Common myeloid progenitor, CD34-positive (primary cell): ENCODE measurements at regions not wholly inside any gene's neighbourhood (a gene's known extent, or its start where the extent isn't known, plus 50 kb on each side); places are given as distances from the start of the nearest gene placed in this dataset.

Experiments used
- CTCF ChIA-PET: fragments of 350-600 bp; sonication (Branson Sonifier 250); formaldehyde crosslinking; loops from one replicate; lab custom pipeline; 2021; ENCODE audit warnings: antibody characterized with exemption; lab: Charles Lee
- POLR2A ChIA-PET: fragments of 350-600 bp; sonication (Branson Sonifier 250); formaldehyde crosslinking; loops from one replicate; lab custom pipeline; 2021; ENCODE audit warnings: antibody characterized with exemption; lab: Charles Lee
- DNase-seq, 3 donors: peaks; one replicate each; pipeline versions ENCODE4 v3.0.0 to v3.0.0-alpha.2; 2013
- H3K27ac ChIP-seq, 2 experiments: 1 replicate in 1 of 2; 2 replicates in 1 of 2; pipeline ENCODE4 v1.7.0; 2013; ENCODE audit warnings: inconsistent platforms in 2 of 2, low read length in 2 of 2, mild to moderate bottlenecking in 2 of 2, low read depth in 1 of 2, moderate library complexity in 1 of 2; ENCODE audit not compliant: severe bottlenecking in 2 of 2, insufficient read depth in 1 of 2, poor library complexity in 1 of 2
- H3K27me3 ChIP-seq, 5 experiments: replicated peaks in 2 of 5; 1 replicate in 3 of 5; 2 replicates in 2 of 5; pipeline versions ENCODE4 v1.6.1 to v1.7.0; 2013; ENCODE audit warnings: low read length in 4 of 5, mild to moderate bottlenecking in 2 of 5, moderate library complexity in 2 of 5, inconsistent platforms in 1 of 5; ENCODE audit not compliant: insufficient read depth in 5 of 5, control insufficient read depth in 4 of 5
- H3K36me3 ChIP-seq, 4 experiments: 1 replicate in 2 of 4; 2 replicates in 2 of 4; pipeline versions ENCODE4 v1.6.1 to v1.7.0; 2013; ENCODE audit warnings: low read length in 3 of 4, control low read depth in 1 of 4, mild to moderate bottlenecking in 1 of 4; ENCODE audit not compliant: control insufficient read depth in 4 of 4, insufficient read depth in 4 of 4
- H3K4me1 ChIP-seq, 4 experiments: 1 replicate in 3 of 4; 2 replicates in 1 of 4; pipeline versions ENCODE4 v1.6.1 to v1.7.1; 2013; ENCODE audit warnings: low read length in 3 of 4, mild to moderate bottlenecking in 3 of 4, control low read depth in 1 of 4, inconsistent platforms in 1 of 4, moderate library complexity in 1 of 4; ENCODE audit not compliant: control insufficient read depth in 4 of 4, insufficient read depth in 4 of 4; ENCODE audit errors: control extremely low read depth in 1 of 4
- H3K4me3 ChIP-seq, 7 experiments: 1 replicate in 4 of 7; 2 replicates in 3 of 7; pipeline versions ENCODE4 v1.5.1 to v1.7.0; 2013; ENCODE audit warnings: mild to moderate bottlenecking in 7 of 7, low read length in 6 of 7, moderate library complexity in 6 of 7, inconsistent platforms in 2 of 7, low read depth in 2 of 7, control low read depth in 1 of 7; ENCODE audit not compliant: insufficient read depth in 4 of 7, control insufficient read depth in 1 of 7; ENCODE audit errors: extremely low read depth in 1 of 7
- H3K9me3 ChIP-seq, 5 experiments: 1 replicate in 4 of 5; 2 replicates in 1 of 5; pipeline versions ENCODE4 v1.6.1 to v1.7.1; 2013; ENCODE audit warnings: low read length in 4 of 5, mild to moderate bottlenecking in 2 of 5, inconsistent platforms in 1 of 5, low read depth in 1 of 5, moderate library complexity in 1 of 5; ENCODE audit not compliant: control insufficient read depth in 4 of 5, insufficient read depth in 2 of 5; ENCODE audit errors: control extremely low read depth in 1 of 5
- WGBS: methylation state at CpG from one replicate; pipeline ENCODE4 v1.1.5; 2013; ENCODE audit not compliant: insufficient coverage; 5-methylcytosine and 5-hydroxymethylcytosine counted together

- WGBS = 100% methylated on average over 2 of the region's 3 CpGs
- ChIA-PET CTCF (no interaction called here), POLR2A (no interaction called here)
- Histone ChIP-seq H3K36me3 (no peaks in the 10 kb centered on the region), H3K27me3 (no peaks in the 10 kb centered on the region), H3K4me1 (no peaks in the 10 kb centered on the region), H3K4me3 (no peak overlapping the region), H3K9me3 (no peaks in the 10 kb centered on the region), H3K27ac (no peak overlapping the region)
- no peak for DNase-seq
Observed at GRCh38 chr10:8830048-8830447, 775.6 kb downstream of the GATA3 start.

- Histone ChIP-seq H3K9me3 (no peaks in the 10 kb centered on the region), H3K27ac (no peak overlapping the region), H3K27me3 (no peaks in the 10 kb centered on the region), H3K36me3 (no peaks in the 10 kb centered on the region), H3K4me1 (no peaks in the 10 kb centered on the region), H3K4me3 (no peak overlapping the region)
- no peak for DNase-seq
- ChIA-PET CTCF (no interaction called here), POLR2A (no interaction called here)
- WGBS = no CpG with 5 or more reads among the region's 1 CpG
Observed at GRCh38 chr10:8830876-8831275, 776.4 kb downstream of the GATA3 start.

GRCh38 chr10:8835453-8836167 lies 781.1 kb downstream of the GATA3 start:
- no peak overlapping the region for H3K4me3 ChIP-seq
- no peak for DNase-seq
- no peaks in the 10 kb centered on the region for H3K4me1 ChIP-seq
- POLR2A ChIA-PET = no interaction called here
- H3K36me3 ChIP-seq = no peaks in the 10 kb centered on the region
- no peaks in the 10 kb centered on the region for H3K9me3 ChIP-seq
- no peak overlapping the region for H3K27ac ChIP-seq
- H3K27me3 ChIP-seq = no peaks in the 10 kb centered on the region
- CTCF ChIA-PET = no interaction called here
- 93% methylated on average over 3 of the region's 5 CpGs for WGBS

GRCh38 chr10:8840356-8840755 lies 785.9 kb downstream of the GATA3 start:
- no peaks in the 10 kb centered on the region for H3K36me3 ChIP-seq
- WGBS = 88% methylated on average over 5 of the region's 5 CpGs
- H3K27me3 ChIP-seq = no peaks in the 10 kb centered on the region
- H3K4me1 ChIP-seq = no peaks in the 10 kb centered on the region
- no peak overlapping the region for H3K4me3 ChIP-seq
- peaks cover 0 to 2% (median 0%) of the 10 kb centered on the region in 5 experiments for H3K9me3 ChIP-seq
- CTCF ChIA-PET = no interaction called here
- DNase-seq = no peak
- no peak overlapping the region for H3K27ac ChIP-seq
- POLR2A ChIA-PET = no interaction called here

- ChIA-PET CTCF (no interaction called here), POLR2A (no interaction called here)
- DNase-seq = no peak
- Histone ChIP-seq H3K36me3 (no peaks in the 10 kb centered on the region), H3K27ac (no peak overlapping the region), H3K4me3 (no peak overlapping the region), H3K9me3 (peaks cover 0 to 2% (median 0%) of the 10 kb centered on the region in 5 experiments), H3K27me3 (no peaks in the 10 kb centered on the region), H3K4me1 (no peaks in the 10 kb centered on the region)
Observed at GRCh38 chr10:8844141-8844540, 789.7 kb downstream of the GATA3 start.

GRCh38 chr10:8852546-8852945 lies 798.1 kb downstream of the GATA3 start:
- 57% methylated on average over 1 of the region's 3 CpGs for WGBS
- Histone ChIP-seq H3K4me3 (no peak overlapping the region), H3K36me3 (no peaks in the 10 kb centered on the region)

GRCh38 chr10:8853048-8853447 lies 798.6 kb downstream of the GATA3 start:
- H3K27me3 ChIP-seq = peaks cover 0 to 2% (median 0%) of the 10 kb centered on the region in 5 experiments
- H3K4me3 ChIP-seq = no peak overlapping the region
- no peaks in the 10 kb centered on the region for H3K4me1 ChIP-seq
- no peak overlapping the region for H3K27ac ChIP-seq
- H3K9me3 ChIP-seq = no peaks in the 10 kb centered on the region
- WGBS = no CpG with 5 or more reads among the region's 7 CpGs
- DNase-seq = no peak
- ChIA-PET POLR2A (no interaction called here), CTCF (interaction anchor here (0.6 kb wide), 1 partner anchor 10 kb away, joined by 3 read pairs; no protein-coding TSS in a partner anchor)
- no peaks in the 10 kb centered on the region for H3K36me3 ChIP-seq

More at GRCh38 chr10:8852546-8852945, 798.1 kb downstream of the GATA3 start:
- no peaks in the 10 kb centered on the region for H3K4me1 ChIP-seq
- H3K27me3 ChIP-seq = no peaks in the 10 kb centered on the region
- POLR2A ChIA-PET = no interaction called here
- no peak for DNase-seq
- no peaks in the 10 kb centered on the region for H3K9me3 ChIP-seq
- no peak overlapping the region for H3K27ac ChIP-seq
- CTCF ChIA-PET = no interaction called here
